ENCODE measurements at regions not wholly inside any gene's neighbourhood (a gene's known extent, or its start where the extent isn't known, plus 50 kb on each side); places are given as distances from the start of the nearest gene placed in this dataset.

- no peak overlapping the region for H3K4me3 ChIP-seq
- TF ChIP-seq EP300 (IDR thresholded peaks at IDR 0.05) (no peak), CTCF (IDR thresholded peaks at IDR 0.05) (no peak)
- 50 to 68% methylated on average over 26 to 27 of the region's 47 CpGs for WGBS, 2 donors
- H3K9me3 ChIP-seq: no peaks in the 10 kb centered on the region
- no peak for DNase-seq (ENCODE audit: low spot score in 2 of 2)
- H3K36me3 ChIP-seq: no peaks in the 10 kb centered on the region
- H3K27me3 ChIP-seq: peaks cover 0 to 24% of the 10 kb centered on the region in 2 donors
- H3K4me1 ChIP-seq: peaks cover 0 to 8% (median 5%) of the 10 kb centered on the region in 4 donors
- no peak overlapping the region for H3K27ac ChIP-seq
These were observed 97.3 kb downstream of the CD8B2 start for GRCh38 chr2:106584304-106584954.

- Histone ChIP-seq H3K9me3 (no peaks in the 10 kb centered on the region), H3K4me1 (no peaks in the 10 kb centered on the region), H3K4me3 (no peak overlapping the region), H3K27me3 (no peaks in the 10 kb centered on the region), H3K36me3 (no peaks in the 10 kb centered on the region), H3K27ac (no peak overlapping the region)
- no peak for TF ChIP-seq POLR2A (IDR thresholded peaks at IDR 0.05)
- peak in 2 of 5 experiments; percentile 11 to 30 for TF ChIP-seq CTCF (IDR thresholded peaks at IDR 0.05)
- no peak for TF ChIP-seq EP300 (IDR thresholded peaks at IDR 0.05)
- no peak for DNase-seq (ENCODE audit: low spot score in 2 of 2)
- WGBS, 2 donors: 60 to 62% methylated on average over 4 of the region's 4 CpGs
These were observed 109.7 kb downstream of the CD8B2 start for GRCh38 chr2:106596844-106597243.

- Histone ChIP-seq H3K4me3 (no peak overlapping the region), H3K27me3 (no peaks in the 10 kb centered on the region), H3K9me3 (no peaks in the 10 kb centered on the region), H3K4me1 (no peaks in the 10 kb centered on the region), H3K36me3 (no peaks in the 10 kb centered on the region), H3K27ac (no peak overlapping the region)
- no peak for DNase-seq (ENCODE audit: low spot score in 2 of 2)
- 92 to 93% methylated on average over 3 of the region's 3 CpGs for WGBS, 2 donors
- TF ChIP-seq POLR2A (IDR thresholded peaks at IDR 0.05) (no peak), EP300 (IDR thresholded peaks at IDR 0.05) (no peak)
These were observed 112.4 kb downstream of the CD8B2 start for GRCh38 chr2:106599540-106599939.

GRCh38 chr2:106602042-106602441, 114.9 kb downstream of the CD8B2 start:
- Histone ChIP-seq H3K4me3 (no peak overlapping the region), H3K9me3 (no peaks in the 10 kb centered on the region), H3K36me3 (no peaks in the 10 kb centered on the region), H3K27ac (no peak overlapping the region), H3K4me1 (no peaks in the 10 kb centered on the region), H3K27me3 (no peaks in the 10 kb centered on the region)
- WGBS, 2 donors: 68 to 76% methylated on average over 4 of the region's 4 CpGs
- no peak for DNase-seq (ENCODE audit: low spot score in 2 of 2)
- TF ChIP-seq POLR2A (IDR thresholded peaks at IDR 0.05) (no peak), CTCF (IDR thresholded peaks at IDR 0.05) (no peak), EP300 (IDR thresholded peaks at IDR 0.05) (no peak)

GRCh38 chr2:106606652-106607051, 119.5 kb downstream of the CD8B2 start:
- TF ChIP-seq CTCF (IDR thresholded peaks at IDR 0.05): no peak
- TF ChIP-seq EP300 (IDR thresholded peaks at IDR 0.05): no peak
- TF ChIP-seq POLR2A (IDR thresholded peaks at IDR 0.05): no peak
- Histone ChIP-seq H3K27me3 (no peaks in the 10 kb centered on the region), H3K4me1 (no peaks in the 10 kb centered on the region), H3K4me3 (no peak overlapping the region), H3K9me3 (no peaks in the 10 kb centered on the region), H3K27ac (no peak overlapping the region), H3K36me3 (no peaks in the 10 kb centered on the region)
- WGBS, 2 donors: 58 to 69% methylated on average over 3 of the region's 3 CpGs
- DNase-seq (ENCODE audit: low spot score in 2 of 2): no peak

- Histone ChIP-seq H3K4me3 (no peak overlapping the region), H3K36me3 (no peaks in the 10 kb centered on the region), H3K9me3 (no peaks in the 10 kb centered on the region), H3K27ac (no peak overlapping the region), H3K27me3 (no peaks in the 10 kb centered on the region), H3K4me1 (no peaks in the 10 kb centered on the region)
- TF ChIP-seq POLR2A (IDR thresholded peaks at IDR 0.05) (no peak), CTCF (IDR thresholded peaks at IDR 0.05) (no peak), EP300 (IDR thresholded peaks at IDR 0.05) (no peak)
- whole genome bisulfite sequencing, 2 donors: 89 to 91% methylated on average over 1 of the region's 1 CpG
- DNase-seq (ENCODE audit: low spot score in 2 of 2): no peak
These were observed 120.2 kb downstream of the CD8B2 start for GRCh38 chr2:106607371-106607770.
